ENCODE measurements at regions not wholly inside any gene's neighbourhood (a gene's known extent, or its start where the extent isn't known, plus 50 kb on each side); places are given as distances from the start of the nearest gene placed in this dataset.

DNA sequence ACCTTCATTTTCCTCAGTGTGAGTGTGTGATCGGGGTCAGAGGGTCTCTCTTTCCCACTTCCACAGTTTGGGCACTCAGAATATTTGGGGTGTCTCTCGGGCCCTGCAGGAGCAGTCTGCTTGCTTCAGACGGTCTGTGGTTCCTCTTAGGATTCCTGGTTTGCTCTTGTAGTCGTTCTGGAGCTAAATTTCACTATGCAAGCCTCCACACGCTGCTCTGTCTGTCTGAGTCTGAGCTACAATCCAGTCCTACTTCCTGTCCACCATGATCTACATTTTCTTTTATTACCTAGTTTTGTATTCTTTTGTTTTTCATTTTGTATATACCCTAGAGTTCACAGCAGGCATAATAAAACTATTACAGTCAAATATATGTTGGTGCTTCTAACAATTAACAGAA is 1967.3 kb upstream of the NUDT12 start:
- no peak for ATAC-seq (ENCODE audit: low FRiP score)
- intact Hi-C loops (cut with DNase I), result no loop called here
- DNase-seq, result no peak
- no peak overlapping the region for H3K4me3 ChIP-seq (ENCODE audit: low read length in 2 of 2)
- H3K36me3 ChIP-seq (ENCODE audit: control insufficient read depth in 1 of 2, insufficient read depth in 2 of 2, low read length in 1 of 2), result no peaks in the 10 kb centered on the region
- peaks cover 7% of the 10 kb centered on the region for H3K9me3 ChIP-seq (ENCODE audit: control insufficient read depth, low read length)
- WGBS, 2 donors, result 84 to 88% methylated on average over 5 of the region's 5 CpGs
- H3K27me3 ChIP-seq (ENCODE audit: control insufficient read depth in 1 of 2, insufficient read depth in 2 of 2, low read length in 1 of 2), result no peaks in the 10 kb centered on the region
- no peaks in the 10 kb centered on the region for H3K4me1 ChIP-seq (ENCODE audit: control insufficient read depth in 1 of 2, insufficient read depth in 2 of 2, low read length in 2 of 2)
- no peak overlapping the region for H3K27ac ChIP-seq (ENCODE audit: low read depth in 1 of 2, low read length in 2 of 2)

- no peak for ATAC-seq (ENCODE audit: low FRiP score)
- intact Hi-C loops (cut with DNase I), result no loop called here
- DNase-seq, result no peak
- no peak overlapping the region for H3K27ac ChIP-seq (ENCODE audit: low read depth in 1 of 2, low read length in 2 of 2)
- H3K4me3 ChIP-seq (ENCODE audit: low read length in 2 of 2), result no peak overlapping the region
- no peaks in the 10 kb centered on the region for H3K27me3 ChIP-seq (ENCODE audit: control insufficient read depth in 1 of 2, insufficient read depth in 2 of 2, low read length in 1 of 2)
- no peaks in the 10 kb centered on the region for H3K36me3 ChIP-seq (ENCODE audit: control insufficient read depth in 1 of 2, insufficient read depth in 2 of 2, low read length in 1 of 2)
- H3K4me1 ChIP-seq (ENCODE audit: control insufficient read depth in 1 of 2, insufficient read depth in 2 of 2, low read length in 2 of 2), result no peaks in the 10 kb centered on the region
- 78 to 80% methylated on average over 2 of the region's 2 CpGs for WGBS, 2 donors
- H3K9me3 ChIP-seq (ENCODE audit: control insufficient read depth, low read length), result no peaks in the 10 kb centered on the region
Observed at GRCh38 chr5:105508519-105508918, 1945.9 kb upstream of the NUDT12 start.

DNA sequence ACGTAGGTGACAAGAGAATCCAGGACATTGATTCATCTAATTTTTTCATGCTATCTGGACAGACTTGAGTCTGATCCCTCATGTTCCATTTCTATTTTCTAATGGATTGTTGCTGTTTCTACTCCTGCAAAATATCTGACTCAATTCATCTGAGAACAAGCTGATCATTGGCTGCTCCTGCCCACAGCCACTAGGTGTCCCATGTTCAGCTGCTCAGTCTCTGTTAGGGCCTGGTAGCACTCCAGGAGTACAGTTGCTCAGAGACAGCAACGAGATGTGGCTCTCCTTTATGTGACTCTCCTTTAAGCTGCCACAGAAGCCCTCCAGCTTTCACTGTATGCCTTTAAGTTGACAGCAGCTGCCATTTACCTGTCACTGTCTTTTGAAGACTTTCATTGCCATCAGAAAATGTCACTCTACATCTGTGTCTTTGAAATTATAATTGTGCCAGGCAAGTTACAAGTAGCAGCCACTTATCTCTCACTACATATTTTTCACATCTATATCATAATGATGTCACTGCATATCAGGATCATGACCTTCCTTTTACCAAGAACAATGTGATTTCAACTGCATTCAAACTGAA is 1944.2 kb upstream of the NUDT12 start:
- no peak for DNase-seq

GRCh38 chr5:105503950-105504349 is 1941.4 kb upstream of the NUDT12 start:
- H3K27ac ChIP-seq (ENCODE audit: low read depth in 1 of 2, low read length in 2 of 2), result no peak overlapping the region
- H3K4me1 ChIP-seq (ENCODE audit: control insufficient read depth in 1 of 2, insufficient read depth in 2 of 2, low read length in 2 of 2), result no peaks in the 10 kb centered on the region
- ATAC-seq (ENCODE audit: low FRiP score) (no peak), DNase-seq (no peak)
- H3K4me3 ChIP-seq (ENCODE audit: low read length in 2 of 2), result no peak overlapping the region
- intact Hi-C loops (cut with DNase I), result no loop called here
- 94 to 95% methylated on average over 1 of the region's 1 CpG for WGBS, 2 donors
- H3K36me3 ChIP-seq (ENCODE audit: control insufficient read depth in 1 of 2, insufficient read depth in 2 of 2, low read length in 1 of 2), result no peaks in the 10 kb centered on the region
- no peaks in the 10 kb centered on the region for H3K27me3 ChIP-seq (ENCODE audit: control insufficient read depth in 1 of 2, insufficient read depth in 2 of 2, low read length in 1 of 2)
- H3K9me3 ChIP-seq (ENCODE audit: control insufficient read depth, low read length), result no peaks in the 10 kb centered on the region

More for the DNA sequence above, 1944.2 kb upstream of the NUDT12 start:
- no peak for ATAC-seq (ENCODE audit: low FRiP score)
- WGBS, 2 donors, result 69 to 79% methylated on average over 2 of the region's 2 CpGs
- Histone ChIP-seq H3K4me3 (ENCODE audit: low read length in 2 of 2) (no peak overlapping the region), H3K9me3 (ENCODE audit: control insufficient read depth, low read length) (no peaks in the 10 kb centered on the region), H3K27ac (ENCODE audit: low read depth in 1 of 2, low read length in 2 of 2) (no peak overlapping the region), H3K36me3 (ENCODE audit: control insufficient read depth in 1 of 2, insufficient read depth in 2 of 2, low read length in 1 of 2) (no peaks in the 10 kb centered on the region), H3K4me1 (ENCODE audit: control insufficient read depth in 1 of 2, insufficient read depth in 2 of 2, low read length in 2 of 2) (no peaks in the 10 kb centered on the region), H3K27me3 (ENCODE audit: control insufficient read depth in 1 of 2, insufficient read depth in 2 of 2, low read length in 1 of 2) (no peaks in the 10 kb centered on the region)
- intact Hi-C loops (cut with DNase I), result no loop called here

DNA sequence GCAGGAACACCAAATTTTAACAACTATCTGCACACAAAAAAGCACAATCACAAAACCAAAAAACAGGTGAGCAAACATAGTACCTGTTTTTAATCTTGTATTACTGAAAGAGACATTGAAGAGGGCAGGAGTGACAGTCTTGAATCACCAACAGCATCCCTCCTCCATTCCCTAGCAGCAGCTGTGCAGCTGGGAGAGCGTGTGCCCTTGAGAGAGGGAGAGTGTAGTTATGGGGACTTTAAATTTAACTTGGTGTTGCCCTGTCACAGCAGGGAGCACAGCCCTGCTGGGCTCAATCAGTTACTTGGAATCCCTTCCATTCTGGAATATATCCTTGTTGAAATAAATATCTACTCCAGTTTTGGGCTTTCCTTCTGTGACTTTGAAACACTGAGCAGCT is 1938.7 kb upstream of the NUDT12 start:
- Histone ChIP-seq H3K36me3 (ENCODE audit: control insufficient read depth in 1 of 2, insufficient read depth in 2 of 2, low read length in 1 of 2) (no peaks in the 10 kb centered on the region), H3K27me3 (ENCODE audit: control insufficient read depth in 1 of 2, insufficient read depth in 2 of 2, low read length in 1 of 2) (no peaks in the 10 kb centered on the region), H3K4me1 (ENCODE audit: control insufficient read depth in 1 of 2, insufficient read depth in 2 of 2, low read length in 2 of 2) (no peaks in the 10 kb centered on the region), H3K9me3 (ENCODE audit: control insufficient read depth, low read length) (no peaks in the 10 kb centered on the region), H3K4me3 (ENCODE audit: low read length in 2 of 2) (no peak overlapping the region), H3K27ac (ENCODE audit: low read depth in 1 of 2, low read length in 2 of 2) (no peak overlapping the region)
- ATAC-seq (ENCODE audit: low FRiP score) (no peak), DNase-seq (no peak)
- intact Hi-C loops (cut with DNase I), result no loop called here
- WGBS, 2 donors, result 93 to 95% methylated on average over 1 of the region's 1 CpG

DNA sequence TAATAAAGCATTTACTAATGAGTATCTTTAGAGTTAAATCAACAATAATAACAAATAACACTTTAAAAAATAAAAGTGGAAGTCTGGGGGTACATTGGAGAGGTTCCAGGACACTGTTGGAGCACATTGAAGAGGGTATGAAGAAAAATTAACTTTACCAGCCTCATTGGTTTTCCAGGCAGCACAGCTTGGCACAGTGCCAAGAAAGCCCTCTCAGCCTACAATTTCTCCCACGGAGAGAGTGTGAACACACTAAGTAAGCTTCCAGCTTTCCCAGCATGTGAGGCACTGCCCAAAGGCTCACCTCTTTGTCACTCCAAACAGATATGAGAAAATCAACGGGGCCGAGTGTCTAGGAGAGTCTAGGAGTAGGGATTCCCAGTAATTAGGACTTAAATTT is 1912.8 kb upstream of the NUDT12 start:
- no peak overlapping the region for H3K4me3 ChIP-seq (ENCODE audit: low read length in 2 of 2)
- WGBS, 2 donors, result 56 to 60% methylated on average over 3 of the region's 3 CpGs

GRCh38 chr5:105462377-105462776 is 1899.8 kb upstream of the NUDT12 start:
- ATAC-seq (ENCODE audit: low FRiP score) (no peak), DNase-seq (no peak)
- Histone ChIP-seq H3K27me3 (ENCODE audit: control insufficient read depth in 1 of 2, insufficient read depth in 2 of 2, low read length in 1 of 2) (no peaks in the 10 kb centered on the region), H3K4me3 (ENCODE audit: low read length in 2 of 2) (no peak overlapping the region), H3K9me3 (ENCODE audit: control insufficient read depth, low read length) (peaks cover 3% of the 10 kb centered on the region), H3K4me1 (ENCODE audit: control insufficient read depth in 1 of 2, insufficient read depth in 2 of 2, low read length in 2 of 2) (no peaks in the 10 kb centered on the region), H3K27ac (ENCODE audit: low read depth in 1 of 2, low read length in 2 of 2) (no peak overlapping the region), H3K36me3 (ENCODE audit: control insufficient read depth in 1 of 2, insufficient read depth in 2 of 2, low read length in 1 of 2) (no peaks in the 10 kb centered on the region)
- 95 to 99% methylated on average over 3 of the region's 3 CpGs for WGBS, 2 donors
- intact Hi-C loops (cut with DNase I), result no loop called here

More for the DNA sequence above, 1912.8 kb upstream of the NUDT12 start:
- ATAC-seq (ENCODE audit: low FRiP score) (no peak), DNase-seq (no peak)
- Histone ChIP-seq H3K27me3 (ENCODE audit: control insufficient read depth in 1 of 2, insufficient read depth in 2 of 2, low read length in 1 of 2) (no peaks in the 10 kb centered on the region), H3K4me1 (ENCODE audit: control insufficient read depth in 1 of 2, insufficient read depth in 2 of 2, low read length in 2 of 2) (no peaks in the 10 kb centered on the region), H3K9me3 (ENCODE audit: control insufficient read depth, low read length) (peaks cover 3% of the 10 kb centered on the region), H3K27ac (ENCODE audit: low read depth in 1 of 2, low read length in 2 of 2) (no peak overlapping the region), H3K36me3 (ENCODE audit: control insufficient read depth in 1 of 2, insufficient read depth in 2 of 2, low read length in 1 of 2) (no peaks in the 10 kb centered on the region)
- intact Hi-C loops (cut with DNase I), result no loop called here

- ATAC-seq (ENCODE audit: low FRiP score) (no peak), DNase-seq (no peak)
- Histone ChIP-seq H3K9me3 (ENCODE audit: control insufficient read depth, low read length) (peaks cover 3% of the 10 kb centered on the region), H3K36me3 (ENCODE audit: control insufficient read depth in 1 of 2, insufficient read depth in 2 of 2, low read length in 1 of 2) (no peaks in the 10 kb centered on the region), H3K27me3 (ENCODE audit: control insufficient read depth in 1 of 2, insufficient read depth in 2 of 2, low read length in 1 of 2) (no peaks in the 10 kb centered on the region), H3K27ac (ENCODE audit: low read depth in 1 of 2, low read length in 2 of 2) (no peak overlapping the region), H3K4me3 (ENCODE audit: low read length in 2 of 2) (no peak overlapping the region), H3K4me1 (ENCODE audit: control insufficient read depth in 1 of 2, insufficient read depth in 2 of 2, low read length in 2 of 2) (no peaks in the 10 kb centered on the region)
- WGBS, 2 donors, result 98% methylated on average over 4 of the region's 4 CpGs
- intact Hi-C loops (cut with DNase I), result no loop called here
Observed at GRCh38 chr5:105460721-105461120, 1898.1 kb upstream of the NUDT12 start.

- no peak overlapping the region for H3K4me3 ChIP-seq (ENCODE audit: low read length in 2 of 2)
- H3K9me3 ChIP-seq (ENCODE audit: control insufficient read depth, low read length), result no peaks in the 10 kb centered on the region
- no peaks in the 10 kb centered on the region for H3K36me3 ChIP-seq (ENCODE audit: control insufficient read depth in 1 of 2, insufficient read depth in 2 of 2, low read length in 1 of 2)
- H3K27ac ChIP-seq (ENCODE audit: low read depth in 1 of 2, low read length in 2 of 2), result no peak overlapping the region
- no peaks in the 10 kb centered on the region for H3K4me1 ChIP-seq (ENCODE audit: control insufficient read depth in 1 of 2, insufficient read depth in 2 of 2, low read length in 2 of 2)
- DNase-seq, result no peak
- H3K27me3 ChIP-seq (ENCODE audit: control insufficient read depth in 1 of 2, insufficient read depth in 2 of 2, low read length in 1 of 2), result no peaks in the 10 kb centered on the region
- intact Hi-C loops (cut with DNase I), result no loop called here
- ATAC-seq (ENCODE audit: low FRiP score), result no peak
- WGBS, 2 donors, result 80 to 84% methylated on average over 3 of the region's 3 CpGs
Observed at GRCh38 chr5:105453216-105453807, 1890.7 kb upstream of the NUDT12 start.

Measured in aorta (tissue), 5 donors.